Activated T-helper 2 cell treated with anti-CD3 and anti-CD28 coated beads, Interferon-gamma antibody, Interleukin-2, Interleukin-4, amounts not matched to agents 10 μg/mL and 5 μg/mL and 100 μg/mL, durations not matched to agents 14 hours and 24 hours and 36 hours (primary cell): ENCODE measurements at regions not wholly inside any gene's neighbourhood (a gene's known extent, or its start where the extent isn't known, plus 50 kb on each side); places are given as distances from the start of the nearest gene placed in this dataset.

Experiments
- DNase-seq: peaks from one replicate; pipeline ENCODE4 v3.0.0; 2021; ENCODE audit warnings: low spot score
- H3K27ac Mint-ChIP-seq: one replicate; pipeline ENCODE4 v1.8.0; 2021; ENCODE audit warnings: mixed read lengths
- H3K27me3 Mint-ChIP-seq: one replicate; pipeline ENCODE4 v1.8.0; 2021; ENCODE audit warnings: low read depth, mixed read lengths
- H3K36me3 Mint-ChIP-seq: one replicate; pipeline ENCODE4 v1.8.0; 2021; ENCODE audit warnings: low read depth, mixed read lengths
- H3K4me1 Mint-ChIP-seq: one replicate; pipeline ENCODE4 v1.8.0; 2021; ENCODE audit warnings: low read depth, mixed read lengths
- H3K4me3 Mint-ChIP-seq: one replicate; pipeline ENCODE4 v1.8.0; 2021; ENCODE audit warnings: low read depth, mild to moderate bottlenecking, moderate library complexity, mixed read lengths
- H3K9me3 Mint-ChIP-seq: one replicate; pipeline ENCODE4 v1.8.0; 2021; ENCODE audit warnings: mixed read lengths
- intact Hi-C: fragments of 100-400 bp; cut with micrococcal nuclease; formaldehyde crosslinking; loops from one replicate; pipeline ENCODE4 v1.15.1; 2023

DNA sequence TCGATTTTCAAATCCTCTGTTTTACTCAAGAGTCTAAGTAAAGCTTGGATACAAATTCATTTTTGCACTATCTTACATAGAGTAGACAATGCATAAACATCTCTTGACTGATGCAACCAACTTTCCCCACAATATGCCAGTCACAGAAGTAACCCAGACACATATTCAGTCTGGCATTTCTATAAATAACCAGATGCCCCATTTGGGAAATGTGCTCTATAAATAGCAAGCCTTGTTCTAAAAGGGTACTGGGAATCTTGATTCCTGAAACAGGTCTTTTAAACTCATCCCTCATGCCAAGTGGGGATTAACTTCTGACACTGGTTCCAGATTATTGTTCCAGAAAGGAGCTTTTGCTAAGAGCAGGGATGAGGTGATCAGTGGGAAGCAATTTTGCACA is 411.7 kb downstream of the EPM2A start:
- no peak overlapping the region for H3K4me3 Mint-ChIP-seq
- intact Hi-C loops: no loop called here
- no peaks in the 10 kb centered on the region for H3K27me3 Mint-ChIP-seq
- H3K36me3 Mint-ChIP-seq: no peaks in the 10 kb centered on the region
- H3K27ac Mint-ChIP-seq: no peak overlapping the region
- H3K4me1 Mint-ChIP-seq: no peaks in the 10 kb centered on the region
- no peak for DNase-seq
- H3K9me3 Mint-ChIP-seq: no peaks in the 10 kb centered on the region

DNA sequence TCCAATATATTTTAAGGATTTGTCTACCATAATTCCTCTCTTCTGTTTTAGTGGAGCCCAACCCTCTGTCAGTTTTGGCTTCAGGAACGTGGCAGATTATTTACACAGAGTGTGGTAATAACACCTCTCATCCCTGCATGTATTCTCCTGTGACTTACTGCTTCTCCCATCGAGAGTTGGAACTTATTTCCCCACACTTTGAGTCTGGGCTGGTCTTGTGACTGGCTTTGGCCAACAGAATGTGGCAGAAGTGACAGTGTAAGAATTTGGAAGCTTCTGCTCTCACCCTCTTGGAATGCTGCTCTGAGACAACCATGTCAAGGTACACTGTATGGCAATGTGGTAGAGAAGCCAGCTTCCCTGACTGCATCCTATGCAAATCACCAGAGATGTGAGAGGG is 407.7 kb downstream of the EPM2A start:
- intact Hi-C loops: no loop called here
- no peaks in the 10 kb centered on the region for H3K36me3 Mint-ChIP-seq
- H3K4me1 Mint-ChIP-seq: no peaks in the 10 kb centered on the region
- no peak overlapping the region for H3K27ac Mint-ChIP-seq
- H3K9me3 Mint-ChIP-seq: no peaks in the 10 kb centered on the region
- H3K4me3 Mint-ChIP-seq: no peak overlapping the region
- no peaks in the 10 kb centered on the region for H3K27me3 Mint-ChIP-seq
- no peak for DNase-seq

DNA sequence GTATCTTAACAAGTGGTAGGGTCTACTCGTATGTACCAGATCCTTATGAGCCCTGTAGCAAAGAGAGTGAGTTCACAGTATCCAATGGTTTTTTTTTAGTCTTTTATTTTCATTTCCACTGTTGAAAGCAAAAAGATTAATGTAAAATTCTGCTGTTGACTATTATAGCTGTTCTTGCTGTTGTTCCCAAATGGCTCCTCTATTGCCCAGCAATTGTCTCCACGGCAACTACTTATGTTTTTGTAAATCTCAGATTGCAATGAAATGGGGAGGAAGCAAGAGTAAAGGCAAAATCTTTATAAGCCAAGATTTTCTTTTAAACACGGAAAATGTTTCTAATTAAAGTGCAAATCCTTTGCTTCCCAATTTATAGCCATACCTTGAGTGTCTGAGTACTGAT is 406.1 kb downstream of the EPM2A start:
- intact Hi-C loops: no loop called here
- no peak overlapping the region for H3K4me3 Mint-ChIP-seq
- no peaks in the 10 kb centered on the region for H3K36me3 Mint-ChIP-seq
- H3K27ac Mint-ChIP-seq: no peak overlapping the region
- H3K9me3 Mint-ChIP-seq: no peaks in the 10 kb centered on the region
- H3K4me1 Mint-ChIP-seq: no peaks in the 10 kb centered on the region
- no peaks in the 10 kb centered on the region for H3K27me3 Mint-ChIP-seq
- no peak for DNase-seq

DNA sequence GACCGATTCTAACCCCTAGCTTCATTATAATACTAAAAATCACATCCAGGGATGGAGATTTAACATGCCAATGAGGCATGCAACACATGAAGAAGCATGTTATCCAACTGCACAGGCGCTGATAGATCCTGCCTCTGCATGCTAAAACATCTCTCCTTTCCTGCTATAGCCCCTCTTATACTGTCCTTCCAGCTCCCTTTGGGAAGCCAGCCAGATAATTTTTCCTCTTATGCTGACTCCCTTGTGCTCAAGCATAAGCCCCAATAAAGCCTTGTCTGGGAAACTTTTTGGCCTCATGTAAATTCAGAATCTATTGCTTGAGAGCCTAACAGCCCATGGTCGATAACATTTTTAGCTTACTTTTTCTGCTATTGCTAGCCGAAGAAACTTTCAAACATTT is 404.3 kb downstream of the EPM2A start:
- no peaks in the 10 kb centered on the region for H3K4me1 Mint-ChIP-seq
- no peaks in the 10 kb centered on the region for H3K9me3 Mint-ChIP-seq
- H3K4me3 Mint-ChIP-seq: no peak overlapping the region
- no peaks in the 10 kb centered on the region for H3K36me3 Mint-ChIP-seq
- intact Hi-C loops: no loop called here
- H3K27ac Mint-ChIP-seq: no peak overlapping the region
- no peaks in the 10 kb centered on the region for H3K27me3 Mint-ChIP-seq
- DNase-seq: no peak

DNA sequence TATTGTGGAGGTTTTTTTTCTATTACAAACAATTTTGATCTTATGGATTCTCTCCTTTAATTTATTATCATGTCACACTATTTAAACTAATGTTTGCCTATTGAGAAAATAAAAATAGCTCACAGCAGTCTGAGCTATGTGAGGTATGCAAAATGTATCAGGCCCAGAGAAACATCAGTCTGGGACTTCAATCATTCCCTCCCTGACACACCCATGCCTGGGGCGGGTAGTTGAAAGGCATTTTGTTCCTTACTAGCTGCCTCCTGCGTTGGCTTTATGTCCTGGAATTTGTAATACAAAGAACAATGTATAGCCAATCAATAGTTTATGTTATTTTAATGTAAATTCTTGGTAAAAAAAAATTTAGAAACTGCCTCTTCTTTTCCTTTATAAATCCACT is 403.3 kb downstream of the EPM2A start:
- Mint-ChIP-seq H3K27me3 (no peaks in the 10 kb centered on the region), H3K27ac (no peak overlapping the region), H3K9me3 (no peaks in the 10 kb centered on the region), H3K4me3 (no peak overlapping the region), H3K36me3 (no peaks in the 10 kb centered on the region), H3K4me1 (no peaks in the 10 kb centered on the region)
- DNase-seq: no peak
- intact Hi-C loops: no loop called here

DNA sequence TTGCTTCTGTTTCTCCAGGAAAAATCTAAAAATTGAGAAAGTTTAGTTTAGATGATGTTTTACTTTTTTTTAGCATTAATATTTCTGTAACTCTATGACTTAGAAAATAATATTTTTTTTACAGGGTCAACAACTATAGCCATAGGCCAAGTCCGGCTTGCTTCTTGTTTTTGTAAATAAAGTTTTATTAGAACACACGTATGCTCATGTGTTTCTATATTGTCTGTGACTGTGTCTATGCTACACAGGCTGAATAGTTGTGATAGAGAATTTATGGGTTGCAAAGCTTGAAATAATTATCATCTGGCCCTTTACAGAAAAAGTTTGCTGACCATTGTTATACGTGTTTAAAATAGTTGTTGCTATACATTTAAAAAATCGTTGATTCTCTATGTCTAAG is 399.2 kb downstream of the EPM2A start:
- H3K36me3 Mint-ChIP-seq: no peaks in the 10 kb centered on the region
- H3K9me3 Mint-ChIP-seq: no peaks in the 10 kb centered on the region
- no peak overlapping the region for H3K27ac Mint-ChIP-seq
- H3K4me1 Mint-ChIP-seq: no peaks in the 10 kb centered on the region
- H3K27me3 Mint-ChIP-seq: no peaks in the 10 kb centered on the region
- DNase-seq: no peak
- H3K4me3 Mint-ChIP-seq: no peak overlapping the region
- intact Hi-C loops: no loop called here

DNA sequence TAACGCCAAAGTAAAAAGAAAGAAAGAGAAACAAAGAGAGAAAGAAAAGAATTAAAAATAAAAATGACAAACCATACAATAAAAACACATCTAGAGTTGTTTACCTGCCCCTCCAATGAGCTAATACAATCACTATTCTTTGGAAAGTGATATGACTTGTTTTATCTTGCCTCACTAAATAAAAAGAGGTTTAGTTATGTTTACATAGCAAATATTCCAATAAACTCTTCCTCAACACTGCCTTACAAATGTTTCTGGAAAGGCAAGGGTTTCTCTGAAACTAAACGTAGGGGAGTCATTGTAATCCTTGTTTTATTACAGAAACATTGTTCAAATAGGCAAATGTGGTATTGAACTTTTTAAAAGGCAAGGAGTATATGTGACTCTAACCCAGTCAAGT is 396.2 kb downstream of the EPM2A start:
- intact Hi-C loops: no loop called here
- Mint-ChIP-seq H3K36me3 (no peaks in the 10 kb centered on the region), H3K9me3 (no peaks in the 10 kb centered on the region), H3K27me3 (no peaks in the 10 kb centered on the region), H3K4me1 (no peaks in the 10 kb centered on the region), H3K4me3 (no peak overlapping the region), H3K27ac (no peak overlapping the region)
- no peak for DNase-seq

DNA sequence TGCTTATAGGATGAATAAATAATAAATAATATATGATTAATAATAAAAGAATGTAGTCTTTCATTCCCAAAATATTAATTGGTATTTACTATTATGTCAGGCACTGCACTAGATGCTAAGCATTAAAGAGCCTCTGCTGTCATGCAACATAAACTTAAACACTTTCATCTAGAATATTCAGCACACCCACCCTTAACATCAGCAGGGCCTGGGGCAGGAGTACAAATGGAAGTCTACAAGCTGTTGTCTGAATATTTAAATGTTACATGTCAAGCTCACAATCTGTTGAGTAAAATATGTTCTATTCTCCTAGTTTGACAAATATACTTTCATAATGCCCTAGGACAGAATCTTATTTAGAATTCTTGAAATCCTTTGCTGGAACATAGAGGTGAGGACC is 395.1 kb downstream of the EPM2A start:
- Mint-ChIP-seq H3K9me3 (no peaks in the 10 kb centered on the region), H3K36me3 (no peaks in the 10 kb centered on the region), H3K4me3 (no peak overlapping the region), H3K27me3 (no peaks in the 10 kb centered on the region), H3K4me1 (no peaks in the 10 kb centered on the region), H3K27ac (no peak overlapping the region)
- DNase-seq: no peak
- intact Hi-C loops: no loop called here

DNA sequence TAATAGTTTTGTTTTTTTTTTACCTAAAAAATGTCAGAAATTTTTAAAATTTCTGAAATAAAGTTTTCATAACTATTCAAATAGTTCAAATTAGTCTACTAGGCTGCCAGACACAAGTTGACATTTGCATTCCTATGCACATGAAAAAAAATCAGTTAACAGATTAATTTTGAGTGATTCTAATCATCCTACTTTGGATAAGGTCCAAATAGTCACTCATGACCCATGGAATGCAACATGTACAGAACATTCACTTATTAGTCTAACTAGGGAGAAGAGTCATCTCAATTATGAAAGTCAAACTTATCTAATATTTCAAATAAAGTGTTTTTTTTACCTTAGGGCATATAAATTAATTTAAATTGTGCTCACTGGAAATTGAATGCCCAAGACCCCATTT is 390.2 kb downstream of the EPM2A start:
- Mint-ChIP-seq H3K9me3 (no peaks in the 10 kb centered on the region), H3K4me3 (no peak overlapping the region)
- intact Hi-C loops: no loop called here

DNA sequence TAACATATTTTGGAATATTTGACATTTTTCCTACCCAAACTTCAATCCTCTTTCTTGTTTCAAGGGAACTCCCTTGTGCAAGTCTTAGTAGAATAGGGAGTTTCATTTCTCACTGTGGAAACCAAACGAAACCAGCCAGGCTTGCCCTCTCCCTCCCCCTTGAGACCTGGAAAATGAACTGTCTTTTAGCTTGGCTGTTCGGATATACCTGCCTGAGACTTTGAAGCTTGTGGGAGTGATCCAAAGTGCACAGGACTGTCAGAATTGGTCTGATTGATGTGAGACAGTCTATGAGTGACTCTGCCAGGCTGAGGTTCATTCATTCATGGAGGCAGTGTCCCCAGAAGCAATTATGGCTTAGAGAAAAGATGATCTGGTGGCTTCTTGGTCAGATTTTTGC is 388.1 kb downstream of the EPM2A start:
- Mint-ChIP-seq H3K4me3 (no peak overlapping the region), H3K27me3 (no peaks in the 10 kb centered on the region), H3K9me3 (no peaks in the 10 kb centered on the region), H3K27ac (no peak overlapping the region), H3K4me1 (no peaks in the 10 kb centered on the region), H3K36me3 (no peaks in the 10 kb centered on the region)
- no peak for DNase-seq
- intact Hi-C loops: no loop called here

More for the DNA sequence above, 390.2 kb downstream of the EPM2A start:
- no peak for DNase-seq
- no peaks in the 10 kb centered on the region for H3K4me1 Mint-ChIP-seq
- no peaks in the 10 kb centered on the region for H3K36me3 Mint-ChIP-seq
- no peaks in the 10 kb centered on the region for H3K27me3 Mint-ChIP-seq
- H3K27ac Mint-ChIP-seq: no peak overlapping the region

DNA sequence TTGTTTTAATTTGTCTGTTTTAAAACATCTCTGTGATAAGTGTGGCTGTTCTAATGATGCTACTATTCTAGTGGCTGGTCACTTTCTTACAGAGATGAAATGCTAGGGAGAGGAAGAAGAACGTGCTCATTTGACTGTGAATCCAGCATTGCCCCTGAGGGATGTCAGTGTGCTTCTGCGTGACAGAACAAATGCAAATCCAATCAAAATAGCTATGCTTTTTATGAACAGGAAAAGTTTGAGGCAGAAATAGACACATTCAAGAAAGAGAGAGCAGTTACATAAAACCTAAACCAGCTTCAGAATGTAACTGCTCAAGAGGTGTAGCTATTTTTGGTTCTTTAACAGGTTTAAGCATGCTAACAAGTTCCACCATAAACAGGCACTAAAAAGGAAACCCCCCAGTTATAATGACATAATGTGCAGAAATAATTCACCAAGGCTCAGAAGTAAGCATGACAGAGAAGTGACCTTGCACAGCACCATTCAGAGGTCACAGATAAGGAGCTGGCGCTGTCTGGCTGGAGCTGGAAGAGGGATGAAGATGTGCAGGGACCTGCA is 385.3 kb downstream of the EPM2A start:
- Mint-ChIP-seq H3K4me3 (no peak overlapping the region), H3K9me3 (no peaks in the 10 kb centered on the region), H3K4me1 (no peaks in the 10 kb centered on the region), H3K36me3 (no peaks in the 10 kb centered on the region), H3K27ac (no peak overlapping the region), H3K27me3 (no peaks in the 10 kb centered on the region)
- DNase-seq: no peak
- intact Hi-C loops: no loop called here

DNA sequence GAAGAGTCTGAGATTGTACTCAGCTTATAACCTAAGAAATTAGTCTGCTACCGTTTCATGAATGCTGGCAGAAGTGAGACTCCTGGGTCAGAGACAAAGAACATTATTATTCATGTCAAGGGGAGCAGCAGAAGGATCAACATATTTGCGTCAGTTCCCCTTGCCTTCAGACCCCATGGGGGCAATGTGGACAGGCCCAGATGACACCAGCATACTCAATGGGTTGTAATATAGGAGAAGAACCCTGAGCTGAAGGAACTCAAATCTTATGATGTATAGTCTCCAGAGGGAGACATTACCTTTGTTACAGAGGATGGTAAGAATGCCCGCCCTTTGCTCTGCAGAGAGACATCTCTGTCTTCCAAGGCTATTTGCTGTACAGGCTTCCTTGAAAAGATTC is 384.4 kb downstream of the EPM2A start:
- H3K4me1 Mint-ChIP-seq: no peaks in the 10 kb centered on the region
- no peak overlapping the region for H3K27ac Mint-ChIP-seq
- H3K4me3 Mint-ChIP-seq: no peak overlapping the region
- no peaks in the 10 kb centered on the region for H3K27me3 Mint-ChIP-seq
- no peaks in the 10 kb centered on the region for H3K36me3 Mint-ChIP-seq
- no peaks in the 10 kb centered on the region for H3K9me3 Mint-ChIP-seq
- intact Hi-C loops: no loop called here
- no peak for DNase-seq

DNA sequence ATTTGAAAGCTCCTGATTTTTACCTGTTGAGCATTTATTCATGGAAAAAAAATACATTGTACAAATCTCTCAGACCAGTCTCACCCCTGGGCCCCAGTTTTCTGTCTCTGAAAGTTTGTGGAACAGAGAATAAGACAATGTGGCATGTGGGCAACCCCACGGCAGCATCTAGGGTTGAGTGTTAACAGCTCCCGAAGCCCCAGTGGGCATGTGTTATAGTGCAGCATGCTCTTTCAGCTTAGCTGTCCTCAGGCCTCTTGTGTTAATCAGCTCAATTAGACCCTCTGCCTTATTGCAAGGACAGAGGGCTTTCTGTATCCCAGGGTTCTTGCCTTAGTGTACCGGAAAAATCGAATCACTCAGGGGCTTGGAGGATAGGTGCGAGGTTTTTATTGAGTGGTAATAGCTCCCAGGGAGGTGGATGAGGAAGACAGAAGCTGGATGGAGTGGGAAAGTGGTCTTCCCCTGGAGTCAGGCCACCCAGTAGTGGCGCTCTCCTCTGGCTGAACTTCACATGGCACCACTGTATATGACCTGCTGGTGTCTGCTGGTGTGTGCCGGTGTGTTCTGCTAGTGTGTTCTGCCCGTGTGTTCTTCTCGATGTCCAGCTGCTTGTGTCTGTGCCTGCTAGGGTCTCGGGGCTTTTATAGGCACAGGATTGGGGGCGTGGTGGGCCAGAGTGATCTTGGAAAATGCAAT is 382.8 kb downstream of the EPM2A start:
- intact Hi-C loops: no loop called here
- Mint-ChIP-seq H3K4me1 (no peaks in the 10 kb centered on the region), H3K27me3 (no peaks in the 10 kb centered on the region), H3K27ac (no peak overlapping the region), H3K36me3 (no peaks in the 10 kb centered on the region), H3K9me3 (no peaks in the 10 kb centered on the region), H3K4me3 (no peak overlapping the region)
- DNase-seq: no peak

DNA sequence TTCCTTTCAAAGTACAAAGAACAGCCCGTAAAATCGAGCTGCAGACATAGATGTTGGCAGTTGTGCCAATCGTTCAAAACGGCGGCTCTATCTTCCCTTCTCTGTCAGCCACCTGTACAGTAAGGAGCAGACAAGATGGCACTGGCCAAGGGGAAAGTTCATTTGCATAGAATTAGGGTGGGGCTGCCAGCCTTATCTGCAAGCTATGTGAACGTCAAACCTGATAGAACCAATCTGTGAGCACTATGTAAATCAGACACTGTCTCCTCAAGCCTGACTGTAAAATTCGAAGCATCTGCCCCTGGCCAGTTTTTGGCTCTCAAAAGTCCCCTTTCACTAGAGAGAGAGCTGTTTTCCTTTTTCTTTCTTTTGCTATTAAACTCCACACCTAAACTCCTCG is 374.5 kb downstream of the EPM2A start:
- Mint-ChIP-seq H3K4me3 (no peak overlapping the region), H3K4me1 (no peaks in the 10 kb centered on the region), H3K36me3 (no peaks in the 10 kb centered on the region), H3K9me3 (no peaks in the 10 kb centered on the region), H3K27me3 (no peaks in the 10 kb centered on the region), H3K27ac (no peak overlapping the region)
- no peak for DNase-seq
- intact Hi-C loops: no loop called here
